ENCODE measurements at regions not wholly inside any gene's neighbourhood (a gene's known extent, or its start where the extent isn't known, plus 50 kb on each side); places are given as distances from the start of the nearest gene placed in this dataset.

DNA sequence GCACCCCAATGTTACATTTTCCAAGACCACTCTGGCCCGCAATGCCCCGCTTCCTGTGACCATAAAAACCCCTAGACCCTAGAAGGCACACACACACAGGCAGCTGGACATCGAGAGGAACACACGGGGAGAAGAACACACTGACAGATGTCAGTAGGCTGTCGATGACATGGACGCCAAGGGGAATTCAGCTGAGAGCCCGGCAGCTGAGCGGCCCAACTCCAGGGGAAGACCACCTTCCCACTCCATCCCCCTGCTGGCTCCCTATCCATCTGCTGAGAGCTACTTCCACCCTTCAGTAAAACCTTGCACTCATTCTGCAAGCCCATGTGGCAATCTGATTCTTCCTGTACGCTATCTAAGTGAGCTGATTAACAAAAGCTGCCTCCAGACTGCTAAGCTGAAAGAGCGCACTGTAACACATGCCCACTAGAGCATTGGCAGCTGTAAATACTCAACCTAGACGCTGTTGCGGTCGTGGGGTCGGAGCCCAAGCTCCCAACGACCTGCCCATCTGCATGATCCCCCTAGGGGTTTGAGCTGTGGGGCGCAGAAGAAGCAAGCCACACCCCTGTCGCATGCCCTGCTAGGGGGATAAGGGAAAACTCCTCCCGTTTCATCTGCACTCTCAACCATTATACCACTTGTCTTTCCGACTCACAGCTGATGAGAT is 843.6 kb upstream of the POT1 start:
- H3K36me3 ChIP-seq, result no peaks in the 10 kb centered on the region
- DNase-seq, result no peak
- H3K4me3 ChIP-seq, result no peak overlapping the region
- no peak for TF ChIP-seq POLR2A (IDR thresholded peaks at IDR 0.05)
- TF ChIP-seq CTCF (IDR thresholded peaks at IDR 0.05), result no peak
- no peaks in the 10 kb centered on the region for H3K9me3 ChIP-seq
- no peaks in the 10 kb centered on the region for H3K4me1 ChIP-seq
- H3K27me3 ChIP-seq, result no peaks in the 10 kb centered on the region
- H3K27ac ChIP-seq, result no peak overlapping the region

DNA sequence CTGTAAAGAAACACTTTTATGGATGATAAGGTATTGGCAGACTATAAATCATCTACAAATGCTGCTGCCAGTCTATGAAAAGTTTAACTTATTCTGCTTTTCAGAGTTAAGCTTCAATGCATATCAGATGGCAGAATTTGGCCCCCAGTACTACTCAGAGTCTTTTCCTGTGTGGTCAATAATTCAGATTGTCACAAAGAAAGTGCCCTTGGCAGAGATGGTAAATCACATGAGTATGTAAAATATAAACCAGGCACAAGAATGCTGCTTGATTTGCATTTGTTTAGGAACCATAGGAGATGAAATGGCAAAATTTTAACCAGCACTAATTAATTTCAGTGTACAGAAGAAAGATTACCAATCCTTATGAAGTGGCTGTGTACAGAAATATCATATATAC is 818.3 kb upstream of the POT1 start:
- Histone ChIP-seq H3K4me3 (no peak overlapping the region), H3K36me3 (no peaks in the 10 kb centered on the region), H3K27me3 (no peaks in the 10 kb centered on the region), H3K27ac (no peak overlapping the region), H3K4me1 (no peaks in the 10 kb centered on the region), H3K9me3 (no peaks in the 10 kb centered on the region)
- DNase-seq, result no peak
- TF ChIP-seq POLR2A (IDR thresholded peaks at IDR 0.05) (no peak), CTCF (IDR thresholded peaks at IDR 0.05) (no peak)

DNA sequence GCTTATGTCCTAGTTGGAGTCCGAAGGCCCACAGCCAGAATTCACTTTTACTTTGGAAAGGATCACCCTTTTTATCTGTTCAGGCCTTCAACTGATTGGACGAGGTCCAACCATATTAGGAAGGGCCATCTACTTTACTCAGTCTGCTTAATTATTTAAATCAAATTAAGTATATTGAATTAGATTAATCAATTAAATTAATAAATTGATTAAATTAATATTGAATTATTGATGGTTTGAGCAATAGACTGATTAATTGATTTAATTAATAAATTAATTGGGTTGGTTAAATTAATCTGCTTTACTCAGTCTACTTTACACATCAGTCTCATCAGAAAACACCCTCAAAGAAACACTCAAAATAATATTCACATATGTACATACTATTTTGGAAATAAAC is 816.9 kb upstream of the POT1 start:
- Histone ChIP-seq H3K27ac (no peak overlapping the region), H3K27me3 (no peaks in the 10 kb centered on the region), H3K4me1 (no peaks in the 10 kb centered on the region), H3K4me3 (no peak overlapping the region), H3K36me3 (no peaks in the 10 kb centered on the region), H3K9me3 (no peaks in the 10 kb centered on the region)
- TF ChIP-seq POLR2A (IDR thresholded peaks at IDR 0.05) (no peak), CTCF (IDR thresholded peaks at IDR 0.05) (no peak)
- DNase-seq, result no peak

DNA sequence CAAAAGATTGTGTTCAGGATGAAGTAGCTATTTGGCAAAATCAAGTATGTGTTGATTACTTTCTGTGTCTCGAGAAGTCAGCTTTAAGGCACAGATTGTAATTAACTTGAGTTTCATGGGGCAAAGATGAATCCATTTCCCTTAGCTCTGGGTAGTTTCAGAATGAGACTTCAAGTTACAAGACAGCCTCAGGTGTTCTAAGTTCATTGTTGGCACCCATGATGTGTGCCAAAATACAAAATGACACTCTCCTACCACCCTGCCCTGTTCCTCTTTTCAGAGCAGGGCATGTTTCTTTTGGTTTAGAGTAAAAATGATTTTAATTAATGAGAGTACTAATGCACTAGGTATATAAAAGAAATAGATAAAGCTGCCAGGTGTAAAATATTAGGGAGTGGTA is 797.6 kb upstream of the POT1 start:
- no peak for DNase-seq
- H3K4me1 ChIP-seq, result no peaks in the 10 kb centered on the region
- H3K9me3 ChIP-seq, result no peaks in the 10 kb centered on the region
- H3K27ac ChIP-seq, result no peak overlapping the region
- no peak overlapping the region for H3K4me3 ChIP-seq
- no peaks in the 10 kb centered on the region for H3K36me3 ChIP-seq
- no peak for TF ChIP-seq POLR2A (IDR thresholded peaks at IDR 0.05)
- TF ChIP-seq CTCF (IDR thresholded peaks at IDR 0.05), result no peak
- H3K27me3 ChIP-seq, result no peaks in the 10 kb centered on the region

- TF ChIP-seq CTCF (IDR thresholded peaks at IDR 0.05) (no peak), POLR2A (IDR thresholded peaks at IDR 0.05) (no peak)
- no peak overlapping the region for H3K27ac ChIP-seq
- no peaks in the 10 kb centered on the region for H3K9me3 ChIP-seq
- no peak overlapping the region for H3K4me3 ChIP-seq
- H3K27me3 ChIP-seq, result no peaks in the 10 kb centered on the region
- H3K36me3 ChIP-seq, result no peaks in the 10 kb centered on the region
- H3K4me1 ChIP-seq, result no peaks in the 10 kb centered on the region
- DNase-seq, result no peak
These were observed 766.0 kb upstream of the POT1 start for GRCh38 chr7:125695626-125696025.

DNA sequence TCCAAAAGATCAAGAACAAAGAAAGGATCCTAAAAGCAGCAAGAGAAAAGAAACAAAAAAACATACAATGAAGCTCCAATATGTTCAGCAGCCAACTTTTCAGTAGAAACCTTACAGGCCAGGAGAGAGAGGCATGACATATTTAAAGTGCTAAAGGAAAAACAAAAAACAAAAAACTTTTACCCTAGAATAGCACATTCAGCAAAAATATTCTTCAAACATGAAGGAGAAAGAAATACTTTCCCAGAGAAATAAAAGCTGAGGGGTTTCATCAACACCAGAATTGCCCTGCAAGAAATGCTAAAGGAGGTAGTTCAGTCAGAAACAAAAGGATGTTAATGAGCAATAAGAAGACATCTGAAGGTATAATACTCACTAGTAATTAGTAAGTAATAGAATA is 753.5 kb upstream of the POT1 start:
- Histone ChIP-seq H3K4me1 (no peaks in the 10 kb centered on the region), H3K4me3 (no peak overlapping the region), H3K27ac (no peak overlapping the region), H3K9me3 (no peaks in the 10 kb centered on the region), H3K27me3 (no peaks in the 10 kb centered on the region), H3K36me3 (no peaks in the 10 kb centered on the region)
- TF ChIP-seq CTCF (IDR thresholded peaks at IDR 0.05), result no peak
- no peak for TF ChIP-seq POLR2A (IDR thresholded peaks at IDR 0.05)
- DNase-seq, result no peak
